ENCODE measurements at regions not wholly inside any gene's neighbourhood (a gene's known extent, or its start where the extent isn't known, plus 50 kb on each side); places are given as distances from the start of the nearest gene placed in this dataset.
A peak's percentile ranks its signal among the peaks of the same experiment; 100 is the strongest.

- no peak for DNase-seq (ENCODE audit: low spot score)
These were observed 183.7 kb downstream of the VRK1 start for GRCh38 chr14:96980835-96981234.

- no peak for DNase-seq (ENCODE audit: low spot score)
These were observed 189.3 kb downstream of the VRK1 start for GRCh38 chr14:96986256-96987085.

- no peak for DNase-seq (ENCODE audit: low spot score)
These were observed 189.9 kb downstream of the VRK1 start for GRCh38 chr14:96987086-96987474.

DNA sequence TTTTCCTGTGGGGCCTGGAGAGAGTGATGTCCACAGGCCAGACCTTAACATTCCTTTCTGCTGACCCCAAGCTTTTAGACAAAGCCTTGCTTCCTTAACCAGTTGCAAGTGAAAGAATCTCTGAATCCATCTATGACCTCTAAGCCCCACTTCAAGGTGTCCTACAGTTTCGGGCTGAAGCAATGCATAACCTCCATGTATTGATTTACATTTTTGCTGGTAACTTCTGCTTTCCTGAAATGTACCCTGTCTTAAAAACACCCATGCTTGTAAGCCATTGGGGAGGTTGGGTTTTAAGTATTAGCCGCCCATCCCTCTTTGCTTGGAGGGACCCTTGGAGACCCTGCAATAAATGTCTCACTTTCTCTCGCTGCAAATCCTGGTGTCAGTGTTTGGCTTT, 190.6 kb downstream of the VRK1 start:
- no peak for DNase-seq (ENCODE audit: low spot score)

DNA sequence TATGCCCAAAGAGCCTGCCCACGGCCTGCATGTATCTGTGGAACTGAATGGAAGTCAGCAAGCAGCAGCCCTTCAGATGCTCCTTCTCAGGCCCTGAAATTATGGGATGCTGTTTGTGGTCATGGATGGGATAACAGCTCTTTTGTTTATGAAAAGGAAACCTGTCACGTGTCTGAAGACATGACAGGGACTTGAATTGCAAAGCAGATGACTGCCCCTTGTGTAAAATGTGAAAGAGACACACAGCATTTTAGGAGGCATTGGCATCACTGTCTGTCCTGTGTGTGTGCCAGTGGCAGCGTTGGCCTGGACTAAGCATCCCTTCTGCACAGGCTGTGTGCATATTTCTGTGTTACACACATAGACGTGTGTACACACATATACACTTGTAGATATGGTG, 192.1 kb downstream of the VRK1 start:
- peak; percentile 30 for DNase-seq (ENCODE audit: low spot score)

DNA sequence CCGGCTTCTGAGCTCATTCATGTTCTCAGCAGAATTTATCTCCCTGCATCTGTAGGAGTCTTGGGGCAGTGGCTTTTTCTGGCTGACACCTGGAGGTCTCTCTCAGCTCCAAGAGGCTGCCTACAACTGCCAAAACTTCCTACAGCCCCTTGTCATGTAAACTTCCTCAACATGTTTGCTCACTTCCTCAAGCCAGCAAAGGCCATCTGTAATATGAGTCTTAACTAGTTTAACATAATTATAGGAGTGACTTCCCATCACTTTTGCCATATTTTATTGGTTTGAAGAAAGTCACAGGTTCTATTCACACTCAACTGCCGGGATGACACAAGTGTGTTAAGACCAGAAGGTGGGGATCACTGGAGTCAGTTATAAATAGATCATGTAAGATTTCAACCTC, 194.0 kb downstream of the VRK1 start:
- no peak for DNase-seq (ENCODE audit: low spot score)

DNA sequence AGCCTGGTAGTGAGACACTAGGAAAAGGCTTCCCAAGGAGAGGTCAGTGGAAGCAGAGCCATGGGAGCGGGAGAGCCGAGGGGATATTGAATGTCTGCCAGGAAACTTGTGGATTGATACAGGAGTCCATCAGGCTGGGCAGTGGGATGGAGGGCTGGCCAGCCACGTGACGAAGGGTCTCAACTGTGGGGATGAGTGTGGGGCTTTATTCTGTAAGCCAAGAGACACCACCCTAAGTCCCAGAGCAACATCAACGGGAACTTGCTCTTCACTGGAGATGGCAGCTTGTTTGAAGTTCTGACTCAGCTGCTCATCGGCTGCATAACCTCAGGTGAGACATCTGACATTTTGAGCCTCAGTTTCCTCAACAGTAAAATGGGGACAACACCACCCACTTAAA, 197.8 kb downstream of the VRK1 start:
- no peak for DNase-seq (ENCODE audit: low spot score)

- DNase-seq (ENCODE audit: low spot score): no peak
These were observed 200.1 kb downstream of the VRK1 start for GRCh38 chr14:96997269-96997668.

- DNase-seq (ENCODE audit: low spot score): no peak
These were observed 200.8 kb downstream of the VRK1 start for GRCh38 chr14:96997996-96998395.

- DNase-seq (ENCODE audit: low spot score): no peak
These were observed 202.5 kb downstream of the VRK1 start for GRCh38 chr14:96999654-97000155.

GRCh38 chr14:97002454-97002853, 205.3 kb downstream of the VRK1 start:
- DNase-seq (ENCODE audit: low spot score): no peak

DNA sequence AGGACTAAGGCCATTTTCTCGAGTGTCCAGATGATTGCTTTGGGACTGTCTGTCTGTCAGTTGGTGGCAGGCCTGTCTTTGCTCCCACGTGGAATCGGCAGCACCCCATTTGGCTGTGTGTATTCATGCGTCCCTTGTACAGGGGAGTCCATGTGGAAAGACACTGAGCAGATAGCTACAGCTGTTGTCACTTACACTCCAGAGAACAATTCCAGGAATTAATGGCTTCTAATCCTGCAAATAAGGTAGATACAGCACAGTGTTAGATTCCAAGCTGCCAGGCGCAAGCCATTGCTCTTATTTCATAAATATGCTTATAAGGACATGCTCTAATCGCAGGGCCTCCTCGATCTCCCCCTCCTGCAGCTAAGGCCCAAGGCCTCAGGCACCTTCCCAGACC, 208.8 kb downstream of the VRK1 start:
- no peak for DNase-seq (ENCODE audit: low spot score)

GRCh38 chr14:97010491-97011160, 213.4 kb downstream of the VRK1 start:
- DNase-seq (ENCODE audit: low spot score): no peak

DNA sequence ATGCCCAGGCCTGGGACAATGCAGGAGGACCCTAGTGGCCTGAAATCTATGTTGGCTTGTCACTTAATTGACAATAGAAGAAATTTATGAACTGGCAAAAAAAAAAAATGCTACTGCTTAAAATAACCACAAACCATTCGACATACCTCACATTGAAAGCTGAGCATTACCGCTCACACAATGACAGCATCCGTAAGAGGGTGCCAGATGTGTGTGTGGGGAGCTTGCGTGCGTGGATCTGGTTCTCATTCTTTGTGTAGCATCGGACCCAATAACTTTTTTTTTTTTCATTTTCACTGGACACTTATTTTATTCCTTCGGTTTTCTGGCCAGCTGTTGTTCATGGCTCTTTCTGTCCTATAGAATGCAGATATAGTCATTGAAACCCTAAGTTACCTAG, 216.7 kb downstream of the VRK1 start:
- DNase-seq (ENCODE audit: low spot score): no peak

- DNase-seq (ENCODE audit: low spot score): no peak
These were observed 223.8 kb downstream of the VRK1 start for GRCh38 chr14:97021001-97021400.

GRCh38 chr14:97021571-97022168, 224.5 kb downstream of the VRK1 start:
- peak; percentile 12 for DNase-seq (ENCODE audit: low spot score)

- DNase-seq (ENCODE audit: low spot score): no peak
These were observed 225.6 kb downstream of the VRK1 start for GRCh38 chr14:97022741-97023140.

GRCh38 chr14:97023871-97024270, 226.7 kb downstream of the VRK1 start:
- no peak for DNase-seq (ENCODE audit: low spot score)

DNA sequence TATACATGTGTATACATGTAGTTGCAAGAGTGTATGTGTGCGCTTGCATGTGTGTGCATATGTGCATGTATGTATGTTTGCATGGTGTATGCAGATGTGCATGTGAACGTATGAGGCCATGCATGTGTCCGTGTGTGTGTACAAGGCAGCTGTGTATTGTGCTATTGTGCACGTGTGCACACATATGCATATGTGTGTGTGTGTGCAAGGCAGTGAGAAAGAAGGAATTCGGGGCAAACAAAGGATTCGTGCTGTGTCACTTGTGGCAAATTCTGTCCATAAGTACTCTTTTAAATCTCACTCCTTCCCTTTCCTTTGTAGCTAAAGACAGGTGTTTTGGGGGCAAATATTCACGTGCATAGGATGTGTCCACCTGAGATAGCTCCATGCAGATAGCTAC, 227.1 kb downstream of the VRK1 start:
- DNase-seq (ENCODE audit: low spot score): no peak

- DNase-seq (ENCODE audit: low spot score): no peak
These were observed 228.5 kb downstream of the VRK1 start for GRCh38 chr14:97025722-97026121.

DNA sequence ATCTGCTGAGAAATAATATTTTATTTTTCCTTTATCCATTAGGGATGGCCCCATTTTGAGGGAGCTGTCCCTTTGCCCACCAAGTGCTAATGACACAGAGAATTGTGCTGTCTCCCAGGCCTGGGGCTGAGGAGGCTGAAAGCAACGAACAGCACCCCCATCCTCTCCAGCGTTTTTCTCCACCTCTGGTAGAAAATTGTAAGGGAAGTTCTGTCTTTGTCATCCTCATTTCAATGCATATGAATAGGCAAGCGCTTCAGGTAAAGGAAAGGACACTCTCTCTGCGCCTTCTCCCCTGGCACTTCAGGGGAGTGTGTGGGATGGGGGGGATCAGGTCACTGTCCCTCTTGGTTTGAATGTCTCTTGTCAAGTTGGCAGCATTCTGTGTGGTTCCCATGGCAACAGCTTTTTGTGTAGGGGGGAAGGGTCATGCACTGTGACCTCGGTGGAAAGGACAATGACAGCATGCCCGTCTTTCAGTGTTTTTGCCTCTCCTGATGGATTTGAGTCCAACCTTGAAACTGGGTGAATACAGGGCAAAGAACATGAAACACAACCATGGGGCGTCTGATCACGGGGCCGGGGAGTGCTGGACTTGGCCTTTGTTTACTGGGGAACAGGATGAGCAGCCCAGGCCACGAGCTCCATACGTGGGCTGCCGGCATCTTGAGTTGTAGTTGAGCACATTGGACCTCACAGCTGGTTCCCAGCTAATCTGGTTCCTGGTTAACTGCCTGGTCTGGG, 230.2 kb downstream of the VRK1 start:
- DNase-seq (ENCODE audit: low spot score): no peak

DNA sequence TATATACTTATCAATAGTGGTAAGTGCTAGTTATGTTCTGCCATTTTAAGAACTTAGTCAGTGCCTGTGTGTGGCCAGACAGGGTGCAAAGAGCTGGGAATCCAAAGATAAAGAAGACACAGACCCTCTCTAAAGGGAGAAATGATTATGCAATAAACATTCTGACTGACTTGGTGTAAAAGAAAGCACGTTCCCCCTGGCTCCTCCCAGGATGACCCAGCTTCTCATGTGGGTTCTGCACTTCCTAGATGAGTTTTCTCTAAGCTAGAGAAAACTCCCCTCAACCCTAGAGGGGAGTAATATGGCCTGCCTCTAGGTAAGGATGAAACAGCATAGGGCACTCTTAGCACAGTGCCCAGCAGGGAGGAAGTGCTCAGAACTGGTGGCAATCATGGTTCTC, 231.2 kb downstream of the VRK1 start:
- DNase-seq (ENCODE audit: low spot score): no peak
